PC-3 (cell line): ENCODE measurements at regions not wholly inside any gene's neighbourhood (a gene's known extent, or its start where the extent isn't known, plus 50 kb on each side); places are given as distances from the start of the nearest gene placed in this dataset.

Source experiments
- CTCF ChIP-seq: fragments of 300-600 bp; sonication (generic); conservative IDR thresholded peaks from 2 replicates; pipeline ENCODE4 v1.5.1; 2017; ENCODE audit warnings: antibody characterized with exemption, low read depth, mild to moderate bottlenecking, low read length
- EZH2 ChIP-seq: fragments of 300-600 bp; sonication (generic); IDR thresholded peaks from one replicate; pipeline ENCODE4 v1.6.1; 2017; ENCODE audit warnings: antibody characterized with exemption, mild to moderate bottlenecking, low read length; ENCODE audit not compliant: unreplicated experiment

DNA sequence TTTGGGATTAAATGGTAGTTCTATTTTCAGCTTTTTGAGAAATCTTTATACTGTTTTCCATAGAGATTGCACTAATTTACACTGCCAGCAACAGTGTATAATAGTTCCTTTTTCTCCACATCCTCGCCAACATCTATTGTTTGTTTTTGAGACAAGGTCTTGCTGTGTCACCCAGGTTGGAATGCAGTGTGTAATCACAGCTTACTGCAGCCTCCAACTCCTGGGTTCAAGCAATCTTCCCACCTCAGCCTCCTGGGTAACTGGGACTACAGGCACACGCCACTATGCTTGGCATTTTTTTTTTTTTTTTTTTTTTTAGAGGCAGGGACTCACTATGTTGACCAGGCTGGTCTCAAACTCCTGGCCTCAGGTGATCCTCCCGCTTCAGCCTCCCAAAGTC lies 164.5 kb upstream of the CXADR start:
- TF ChIP-seq CTCF (no peak), EZH2 (no peak)
